Breast epithelium (tissue), 4 donors: ENCODE measurements at regions not wholly inside any gene's neighbourhood (a gene's known extent, or its start where the extent isn't known, plus 50 kb on each side); places are given as distances from the start of the nearest gene placed in this dataset.

Source experiments
- DNase-seq, 2 donors: peaks; one replicate each; pipeline ENCODE4 v3.0.0-alpha.2; 2019; ENCODE audit warnings: low spot score in 2 of 2
- H3K27ac ChIP-seq, 2 donors: fragments of 200-600 bp; sonication (generic) in 1 of 2; one replicate each; pipeline ENCODE4 v1.5.1; 2016 to 2019; ENCODE audit warnings: mild to moderate bottlenecking in 1 of 2
- H3K27me3 ChIP-seq, 2 donors: fragments of 200-600 bp; sonication (generic) in 1 of 2; one replicate each; pipeline versions ENCODE4 v1.5.1 to v1.6.0; 2017 to 2019; ENCODE audit warnings: control low read depth in 1 of 2, mild to moderate bottlenecking in 1 of 2
- H3K36me3 ChIP-seq: fragments of 200-600 bp; one replicate; pipeline ENCODE4 v1.5.1; 2019
- H3K4me1 ChIP-seq, 2 donors: fragments of 200-600 bp; sonication (generic); one replicate each; pipeline ENCODE4 v1.5.1; 2016 to 2019; ENCODE audit warnings: control low read depth in 1 of 2
- H3K4me3 ChIP-seq, 3 donors: fragments of 200-600 bp; sonication (generic); 1 replicate in 2 of 3; 2 replicates in 1 of 3; pipeline ENCODE4 v1.5.1; 2016 to 2019; ENCODE audit warnings: mild to moderate bottlenecking in 3 of 3, moderate library complexity in 2 of 3
- H3K9me3 ChIP-seq, 2 donors: fragments of 200-600 bp; sonication (generic) in 1 of 2; one replicate each; pipeline ENCODE4 v1.5.1; 2016 to 2019; ENCODE audit warnings: control low read depth in 1 of 2
- POLR2A ChIP-seq: fragments of 450-650 bp; IDR thresholded peaks from one replicate; pipeline ENCODE4 v1.6.1; 2016; ENCODE audit warnings: antibody characterized with exemption, mild to moderate bottlenecking, moderate library complexity
- POLR2AphosphoS5 ChIP-seq, 3 donors: sonication (generic); formaldehyde crosslinking; IDR thresholded peaks; one replicate each; pipeline ENCODE4 v1.6.1; 2017; ENCODE audit warnings: antibody characterized with exemption in 3 of 3
- intact Hi-C: fragments of 100-400 bp; cut with DNase I; formaldehyde crosslinking; loops from one replicate; pipeline ENCODE4 v1.15.1; 2023; ENCODE audit warnings: low total_unique reads
- TF ChIP-seq, protein P1 (sequence below), 3 donors: fragments of 450-650 bp; IDR thresholded peaks; one replicate each; pipeline ENCODE4 v1.5.1; 2016 to 2017; ENCODE audit warnings: antibody characterized with exemption in 3 of 3, mild to moderate bottlenecking in 3 of 3, moderate library complexity in 3 of 3

DNA sequence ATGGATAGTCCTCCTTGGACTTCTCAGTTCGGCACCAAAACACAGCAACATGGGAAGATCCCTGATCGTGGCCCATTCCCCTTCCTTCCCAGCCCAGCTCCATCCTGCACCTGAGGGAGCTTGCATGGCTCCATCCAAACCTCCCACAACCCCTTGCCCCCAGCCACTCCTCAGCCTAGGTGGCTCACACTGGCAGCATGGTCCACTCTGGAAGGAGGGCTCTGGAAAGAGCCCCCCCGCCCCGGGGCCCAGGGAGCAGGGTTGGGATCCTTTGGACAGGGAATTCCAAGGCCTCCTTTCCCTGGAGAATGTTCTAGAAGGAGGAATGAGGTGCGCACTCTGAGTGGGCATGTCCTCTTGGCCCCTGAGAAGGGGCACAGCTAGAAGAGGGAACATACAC lies 62.8 kb upstream of the ID2 start:
- TF ChIP-seq POLR2AphosphoS5 (IDR thresholded peaks at IDR 0.05) = no peak
- TF ChIP-seq POLR2A = no peak
- TF ChIP-seq, protein P1, sequence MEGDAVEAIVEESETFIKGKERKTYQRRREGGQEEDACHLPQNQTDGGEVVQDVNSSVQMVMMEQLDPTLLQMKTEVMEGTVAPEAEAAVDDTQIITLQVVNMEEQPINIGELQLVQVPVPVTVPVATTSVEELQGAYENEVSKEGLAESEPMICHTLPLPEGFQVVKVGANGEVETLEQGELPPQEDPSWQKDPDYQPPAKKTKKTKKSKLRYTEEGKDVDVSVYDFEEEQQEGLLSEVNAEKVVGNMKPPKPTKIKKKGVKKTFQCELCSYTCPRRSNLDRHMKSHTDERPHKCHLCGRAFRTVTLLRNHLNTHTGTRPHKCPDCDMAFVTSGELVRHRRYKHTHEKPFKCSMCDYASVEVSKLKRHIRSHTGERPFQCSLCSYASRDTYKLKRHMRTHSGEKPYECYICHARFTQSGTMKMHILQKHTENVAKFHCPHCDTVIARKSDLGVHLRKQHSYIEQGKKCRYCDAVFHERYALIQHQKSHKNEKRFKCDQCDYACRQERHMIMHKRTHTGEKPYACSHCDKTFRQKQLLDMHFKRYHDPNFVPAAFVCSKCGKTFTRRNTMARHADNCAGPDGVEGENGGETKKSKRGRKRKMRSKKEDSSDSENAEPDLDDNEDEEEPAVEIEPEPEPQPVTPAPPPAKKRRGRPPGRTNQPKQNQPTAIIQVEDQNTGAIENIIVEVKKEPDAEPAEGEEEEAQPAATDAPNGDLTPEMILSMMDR (IDR thresholded peaks at IDR 0.05) = no peak
- no peaks in the 10 kb centered on the region for H3K27me3 ChIP-seq
- H3K36me3 ChIP-seq = no peaks in the 10 kb centered on the region
- H3K4me3 ChIP-seq = no peak overlapping the region
- intact Hi-C loops = loop anchor here (1.0 kb wide), 1 partner anchor 33 kb away; no protein-coding TSS in a partner anchor
- H3K27ac ChIP-seq = no peak overlapping the region
- no peak for DNase-seq
- H3K4me1 ChIP-seq = no peaks in the 10 kb centered on the region
- no peaks in the 10 kb centered on the region for H3K9me3 ChIP-seq

DNA sequence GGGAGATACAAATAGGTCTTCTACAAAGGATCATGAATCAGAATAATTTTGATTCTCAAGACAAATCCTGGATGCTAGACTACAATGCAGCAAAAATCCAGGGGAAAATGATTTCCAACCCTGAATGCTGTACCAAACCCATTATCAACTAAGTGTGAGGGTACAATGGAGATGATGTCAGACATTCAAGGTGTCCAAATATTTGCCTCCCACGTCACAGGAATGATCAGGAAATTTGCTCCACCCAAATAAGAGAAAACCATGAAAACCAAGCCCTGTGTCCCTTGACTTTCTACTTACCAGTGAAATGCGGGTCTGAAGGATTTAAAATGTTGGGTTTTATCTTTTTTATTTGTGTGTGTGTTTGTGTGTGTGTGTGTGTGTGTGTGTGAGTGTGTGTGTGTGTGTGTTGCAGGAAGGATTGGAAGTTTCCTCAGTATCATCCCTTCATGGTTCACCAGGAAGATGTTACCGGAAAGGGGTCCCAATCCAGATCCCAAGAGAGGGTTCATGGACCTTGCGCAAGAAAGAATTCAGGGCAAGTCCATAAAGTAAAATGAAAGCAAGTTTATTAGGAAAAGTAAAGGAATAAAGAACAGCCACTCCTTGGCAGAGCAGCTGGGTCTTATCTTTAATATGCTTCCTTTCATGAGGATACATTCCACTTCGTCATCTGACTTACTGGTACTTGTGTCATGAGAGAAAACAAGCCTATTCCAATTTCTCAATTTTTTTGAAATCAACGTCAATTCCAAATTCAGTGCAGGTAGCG lies 61.1 kb upstream of the ID2 start:
- H3K27ac ChIP-seq = no peak overlapping the region
- H3K9me3 ChIP-seq = no peaks in the 10 kb centered on the region
- no peak for DNase-seq
- no peaks in the 10 kb centered on the region for H3K4me1 ChIP-seq
- H3K27me3 ChIP-seq = no peaks in the 10 kb centered on the region
- intact Hi-C loops = no loop called here
- no peaks in the 10 kb centered on the region for H3K36me3 ChIP-seq
- no peak for TF ChIP-seq POLR2AphosphoS5 (IDR thresholded peaks at IDR 0.05)
- TF ChIP-seq, protein P1 (IDR thresholded peaks at IDR 0.05) = no peak
- no peak for TF ChIP-seq POLR2A
- no peak overlapping the region for H3K4me3 ChIP-seq

DNA sequence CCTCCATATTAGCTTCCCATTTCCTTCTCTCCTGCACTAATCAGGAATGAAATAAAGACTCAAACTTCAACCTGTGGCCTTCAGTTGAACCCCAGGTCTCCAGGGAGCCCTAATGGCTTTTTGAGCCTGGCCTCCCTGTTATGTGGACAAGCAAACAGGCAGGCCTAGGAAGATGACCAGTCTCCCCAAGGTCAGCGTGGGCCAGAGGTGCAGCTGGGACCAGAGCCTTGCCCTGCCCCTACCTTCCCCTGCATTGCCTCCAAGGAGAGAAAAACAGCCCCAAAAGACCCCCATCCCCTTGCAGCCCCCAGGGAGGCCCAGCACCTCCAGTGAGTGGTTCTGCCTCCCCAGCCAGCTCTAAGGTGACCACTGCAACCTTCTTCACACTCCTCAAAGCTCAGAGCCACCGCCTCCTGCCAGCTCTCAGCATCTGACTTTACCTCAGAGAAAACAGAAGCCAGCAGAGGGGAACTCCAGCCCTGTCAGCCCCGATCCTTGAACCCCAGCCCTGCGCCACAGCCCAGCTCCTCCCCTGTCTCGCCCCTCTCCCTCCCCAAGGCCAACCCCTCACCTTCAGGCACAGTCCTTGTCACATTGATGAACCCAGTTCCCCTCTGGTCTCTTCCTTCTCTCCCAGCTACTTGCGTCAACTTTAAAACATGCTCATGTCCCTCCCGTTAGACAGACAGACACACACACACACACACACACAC lies 59.5 kb upstream of the ID2 start:
- TF ChIP-seq POLR2AphosphoS5 (IDR thresholded peaks at IDR 0.05) (no peak), POLR2A (no peak)
- TF ChIP-seq, protein P1 (IDR thresholded peaks at IDR 0.05) = no peak
- Histone ChIP-seq H3K36me3 (no peaks in the 10 kb centered on the region), H3K9me3 (no peaks in the 10 kb centered on the region), H3K27me3 (no peaks in the 10 kb centered on the region), H3K4me3 (no peak overlapping the region), H3K27ac (no peak overlapping the region), H3K4me1 (no peaks in the 10 kb centered on the region)
- peak in 1 of 2 donors; percentile 46 for DNase-seq
- intact Hi-C loops = no loop called here

DNA sequence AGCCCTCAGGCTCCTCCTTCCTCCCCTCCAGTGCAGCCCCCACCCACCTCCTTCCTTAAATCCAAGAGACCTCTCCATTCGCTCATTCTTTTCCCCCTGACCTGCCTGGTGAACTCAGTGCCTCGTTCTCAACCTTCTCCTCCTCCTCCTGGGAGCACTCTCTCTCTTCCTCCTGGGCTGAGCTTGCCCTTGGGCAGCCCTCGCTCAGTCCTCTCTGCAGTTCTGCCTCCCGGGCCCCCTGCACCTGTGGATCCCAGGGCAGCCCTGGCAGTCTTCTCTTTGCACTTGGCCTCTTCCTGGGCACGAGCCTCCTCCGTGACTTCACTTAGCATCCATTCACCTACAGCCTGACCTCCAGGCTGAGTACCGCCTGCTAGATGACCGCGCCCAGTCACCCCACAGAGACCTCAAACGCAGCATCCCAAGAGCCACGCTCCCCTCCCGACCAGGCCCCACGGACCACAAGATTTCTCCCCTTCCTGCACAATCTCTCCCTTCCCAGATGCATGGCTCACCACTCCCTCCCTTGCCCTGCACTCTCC lies 58.9 kb upstream of the ID2 start:
- no peak for DNase-seq
- no peaks in the 10 kb centered on the region for H3K36me3 ChIP-seq
- no peaks in the 10 kb centered on the region for H3K9me3 ChIP-seq
- TF ChIP-seq, protein P1 (IDR thresholded peaks at IDR 0.05) = no peak
- TF ChIP-seq POLR2AphosphoS5 (IDR thresholded peaks at IDR 0.05) (no peak), POLR2A (no peak)
- H3K27me3 ChIP-seq = no peaks in the 10 kb centered on the region
- H3K4me3 ChIP-seq = no peak overlapping the region
- H3K27ac ChIP-seq = no peak overlapping the region
- intact Hi-C loops = no loop called here
- no peaks in the 10 kb centered on the region for H3K4me1 ChIP-seq

DNA sequence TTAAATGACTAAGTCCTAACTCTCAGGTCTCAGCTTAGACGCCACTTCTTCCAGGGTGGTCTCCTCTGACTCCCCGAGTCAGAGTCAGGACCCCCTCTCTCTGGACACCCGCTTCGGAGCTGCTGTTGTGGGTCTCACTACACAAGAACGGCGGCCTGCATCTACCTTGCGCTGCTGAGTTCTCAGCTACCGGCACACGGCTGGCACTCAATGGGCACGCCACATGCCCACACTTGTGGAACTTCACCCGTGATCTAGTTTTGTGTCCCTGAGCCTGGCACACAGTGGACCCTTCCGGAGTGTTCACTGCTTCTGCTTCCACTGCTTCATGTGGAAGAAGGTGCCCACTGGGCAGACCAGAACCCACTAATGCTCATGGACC lies 58.3 kb upstream of the ID2 start:
- no peak for DNase-seq
- H3K27me3 ChIP-seq = no peaks in the 10 kb centered on the region
- H3K27ac ChIP-seq = no peak overlapping the region
- no peaks in the 10 kb centered on the region for H3K36me3 ChIP-seq
- no peaks in the 10 kb centered on the region for H3K9me3 ChIP-seq
- intact Hi-C loops = no loop called here
- H3K4me3 ChIP-seq = no peak overlapping the region
- TF ChIP-seq, protein P1 (IDR thresholded peaks at IDR 0.05) = no peak
- no peak for TF ChIP-seq POLR2A
- TF ChIP-seq POLR2AphosphoS5 (IDR thresholded peaks at IDR 0.05) = no peak
- H3K4me1 ChIP-seq = no peaks in the 10 kb centered on the region
